ENCODE measurements at regions not wholly inside any gene's neighbourhood (a gene's known extent, or its start where the extent isn't known, plus 50 kb on each side); places are given as distances from the start of the nearest gene placed in this dataset.
"Not testable (repeated sequence)": the region's sequence is repeated elsewhere in the genome, so short reads cannot be mapped to it uniquely, and the experiment has no call there.

DNA sequence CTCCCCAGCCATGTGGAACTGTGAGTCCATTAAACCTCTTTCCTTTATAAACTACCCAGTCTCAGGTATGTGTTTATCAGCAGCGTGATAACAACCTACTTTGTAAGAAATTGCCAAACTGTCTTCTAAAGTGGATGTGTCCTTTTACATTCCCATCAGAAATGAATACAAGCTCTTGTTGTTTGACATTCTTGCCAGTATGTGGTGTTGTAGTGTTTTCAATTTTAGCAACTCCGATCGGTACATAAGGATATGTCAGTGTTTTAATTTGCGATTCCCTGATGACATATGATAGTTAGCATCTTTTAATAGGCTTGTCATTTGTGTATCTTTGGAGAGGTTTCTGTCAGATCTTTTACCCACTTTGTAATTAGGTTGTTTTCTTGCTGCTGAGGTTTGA, 1156.3 kb upstream of the CRIM1 start:
- 86% methylated on average over 4 of the region's 4 CpGs for WGBS

DNA sequence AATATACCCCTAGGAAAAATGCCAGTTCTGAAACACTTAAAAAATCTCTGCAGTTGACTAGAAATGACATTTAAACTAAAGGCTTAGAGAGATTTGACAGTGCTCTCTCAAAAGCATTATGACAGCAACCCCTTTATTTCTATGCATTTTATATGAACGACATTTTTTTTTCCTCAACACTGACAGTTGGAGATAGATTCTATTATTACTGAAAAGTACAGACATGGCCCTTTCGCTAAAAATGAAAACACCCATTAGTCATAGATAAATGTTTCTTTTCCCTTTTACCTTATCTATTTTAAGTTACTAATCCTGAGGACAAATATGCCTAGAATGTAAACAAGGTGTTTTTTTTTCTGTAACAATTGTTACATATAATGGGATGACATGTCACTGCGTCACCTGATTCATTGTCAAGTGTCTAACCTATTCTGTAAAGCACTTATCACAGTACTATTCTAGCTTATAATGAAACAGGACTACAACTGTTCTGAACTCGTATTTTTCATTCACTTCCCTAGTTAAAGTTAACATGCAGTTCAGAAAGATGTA, 1169.6 kb upstream of the CRIM1 start:
- WGBS, result 59% methylated on average over 4 of the region's 4 CpGs
- H3K4me3 ChIP-seq (ENCODE audit: low read depth in 1 of 3, low read length in 3 of 3), result no peak overlapping the region
- no peak overlapping the region for H3K27ac ChIP-seq (ENCODE audit: low read depth in 1 of 2, low read length in 2 of 2)
- no peak overlapping the region for H3K9ac ChIP-seq (ENCODE audit: low read depth in 1 of 2, low read length in 2 of 2)
- no peaks in the 10 kb centered on the region for H3K27me3 ChIP-seq (ENCODE audit: control insufficient read depth in 4 of 4, insufficient read depth in 4 of 4, low read length in 3 of 4)
- no peaks in the 10 kb centered on the region for H3K9me3 ChIP-seq (ENCODE audit: control insufficient read depth in 4 of 4, low read length in 3 of 4)
- no peaks in the 10 kb centered on the region for H3K4me1 ChIP-seq (ENCODE audit: control insufficient read depth in 4 of 4, insufficient read depth in 4 of 4, low read length in 3 of 4)
- TF ChIP-seq, protein P1, sequence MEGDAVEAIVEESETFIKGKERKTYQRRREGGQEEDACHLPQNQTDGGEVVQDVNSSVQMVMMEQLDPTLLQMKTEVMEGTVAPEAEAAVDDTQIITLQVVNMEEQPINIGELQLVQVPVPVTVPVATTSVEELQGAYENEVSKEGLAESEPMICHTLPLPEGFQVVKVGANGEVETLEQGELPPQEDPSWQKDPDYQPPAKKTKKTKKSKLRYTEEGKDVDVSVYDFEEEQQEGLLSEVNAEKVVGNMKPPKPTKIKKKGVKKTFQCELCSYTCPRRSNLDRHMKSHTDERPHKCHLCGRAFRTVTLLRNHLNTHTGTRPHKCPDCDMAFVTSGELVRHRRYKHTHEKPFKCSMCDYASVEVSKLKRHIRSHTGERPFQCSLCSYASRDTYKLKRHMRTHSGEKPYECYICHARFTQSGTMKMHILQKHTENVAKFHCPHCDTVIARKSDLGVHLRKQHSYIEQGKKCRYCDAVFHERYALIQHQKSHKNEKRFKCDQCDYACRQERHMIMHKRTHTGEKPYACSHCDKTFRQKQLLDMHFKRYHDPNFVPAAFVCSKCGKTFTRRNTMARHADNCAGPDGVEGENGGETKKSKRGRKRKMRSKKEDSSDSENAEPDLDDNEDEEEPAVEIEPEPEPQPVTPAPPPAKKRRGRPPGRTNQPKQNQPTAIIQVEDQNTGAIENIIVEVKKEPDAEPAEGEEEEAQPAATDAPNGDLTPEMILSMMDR (IDR thresholded peaks at IDR 0.05; ENCODE audit: low read depth, low read length, missing input control), result no peak
- TF ChIP-seq SP1 (IDR thresholded peaks at IDR 0.05), result no peak
- no peak for TF ChIP-seq YY1 (IDR thresholded peaks at IDR 0.05)
- no peak for TF ChIP-seq HNF4A (conservative IDR thresholded peaks at IDR 0.05)
- no peak for TF ChIP-seq FOXA1 (IDR thresholded peaks at IDR 0.05)
- DNase-seq (ENCODE audit: low spot score), result no peak
- H3K36me3 ChIP-seq (ENCODE audit: control insufficient read depth in 4 of 4, insufficient read depth in 3 of 4, low read depth in 1 of 4, low read length in 3 of 4), result no peaks in the 10 kb centered on the region

More for the DNA sequence above, 1156.3 kb upstream of the CRIM1 start:
- DNase-seq (ENCODE audit: low spot score), result no peak
- H3K9ac ChIP-seq (ENCODE audit: low read depth in 1 of 2, low read length in 2 of 2), result no peak overlapping the region
- TF ChIP-seq TAF1 (conservative IDR thresholded peaks at IDR 0.05), result no peak
- TF ChIP-seq SP1 (IDR thresholded peaks at IDR 0.05), result no peak
- no peak for TF ChIP-seq NR2F2 (IDR thresholded peaks at IDR 0.05)
- H3K4me3 ChIP-seq (ENCODE audit: low read depth in 1 of 3, low read length in 3 of 3), result no peak overlapping the region
- no peaks in the 10 kb centered on the region for H3K36me3 ChIP-seq (ENCODE audit: control insufficient read depth in 4 of 4, insufficient read depth in 3 of 4, low read depth in 1 of 4, low read length in 3 of 4)
- H3K27me3 ChIP-seq (ENCODE audit: control insufficient read depth in 4 of 4, insufficient read depth in 4 of 4, low read length in 3 of 4), result no peaks in the 10 kb centered on the region
- H3K9me3 ChIP-seq (ENCODE audit: control insufficient read depth in 4 of 4, low read length in 3 of 4), result no peaks in the 10 kb centered on the region
- no peaks in the 10 kb centered on the region for H3K4me1 ChIP-seq (ENCODE audit: control insufficient read depth in 4 of 4, insufficient read depth in 4 of 4, low read length in 3 of 4)
- no peak overlapping the region for H3K27ac ChIP-seq (ENCODE audit: low read depth in 1 of 2, low read length in 2 of 2)

DNA sequence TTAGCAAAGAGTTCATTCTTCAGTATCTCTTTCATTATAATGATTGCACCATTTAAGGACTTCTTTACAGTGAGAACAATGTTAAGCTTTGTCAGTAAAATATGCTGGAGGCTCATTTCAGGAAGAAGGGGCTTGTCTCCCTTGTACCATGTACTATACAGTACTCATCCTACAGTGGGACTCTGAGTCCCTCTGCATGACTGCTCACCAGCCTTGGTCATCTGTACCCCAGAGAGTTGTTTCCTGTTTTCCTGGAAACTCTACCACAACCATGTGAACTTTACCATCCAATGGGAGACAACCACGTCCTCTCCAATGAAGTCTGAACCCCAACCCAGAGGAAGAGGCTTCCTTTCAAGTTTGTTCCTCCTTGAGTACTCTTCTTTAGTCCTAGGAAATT, 1171.1 kb upstream of the CRIM1 start:
- 43% methylated on average over 1 of the region's 1 CpG for WGBS
- no peaks in the 10 kb centered on the region for H3K4me1 ChIP-seq (ENCODE audit: control insufficient read depth in 4 of 4, insufficient read depth in 4 of 4, low read length in 3 of 4)
- no peak overlapping the region for H3K27ac ChIP-seq (ENCODE audit: low read depth in 1 of 2, low read length in 2 of 2)
- TF ChIP-seq HNF4A (conservative IDR thresholded peaks at IDR 0.05), result no peak
- TF ChIP-seq EGR1 (IDR thresholded peaks at IDR 0.05; ENCODE audit: low read depth in 2 of 2), result no peak
- TF ChIP-seq NR2F2 (IDR thresholded peaks at IDR 0.05), result no peak
- no peak for TF ChIP-seq JUND (IDR thresholded peaks at IDR 0.05)
- TF ChIP-seq, protein P2, sequence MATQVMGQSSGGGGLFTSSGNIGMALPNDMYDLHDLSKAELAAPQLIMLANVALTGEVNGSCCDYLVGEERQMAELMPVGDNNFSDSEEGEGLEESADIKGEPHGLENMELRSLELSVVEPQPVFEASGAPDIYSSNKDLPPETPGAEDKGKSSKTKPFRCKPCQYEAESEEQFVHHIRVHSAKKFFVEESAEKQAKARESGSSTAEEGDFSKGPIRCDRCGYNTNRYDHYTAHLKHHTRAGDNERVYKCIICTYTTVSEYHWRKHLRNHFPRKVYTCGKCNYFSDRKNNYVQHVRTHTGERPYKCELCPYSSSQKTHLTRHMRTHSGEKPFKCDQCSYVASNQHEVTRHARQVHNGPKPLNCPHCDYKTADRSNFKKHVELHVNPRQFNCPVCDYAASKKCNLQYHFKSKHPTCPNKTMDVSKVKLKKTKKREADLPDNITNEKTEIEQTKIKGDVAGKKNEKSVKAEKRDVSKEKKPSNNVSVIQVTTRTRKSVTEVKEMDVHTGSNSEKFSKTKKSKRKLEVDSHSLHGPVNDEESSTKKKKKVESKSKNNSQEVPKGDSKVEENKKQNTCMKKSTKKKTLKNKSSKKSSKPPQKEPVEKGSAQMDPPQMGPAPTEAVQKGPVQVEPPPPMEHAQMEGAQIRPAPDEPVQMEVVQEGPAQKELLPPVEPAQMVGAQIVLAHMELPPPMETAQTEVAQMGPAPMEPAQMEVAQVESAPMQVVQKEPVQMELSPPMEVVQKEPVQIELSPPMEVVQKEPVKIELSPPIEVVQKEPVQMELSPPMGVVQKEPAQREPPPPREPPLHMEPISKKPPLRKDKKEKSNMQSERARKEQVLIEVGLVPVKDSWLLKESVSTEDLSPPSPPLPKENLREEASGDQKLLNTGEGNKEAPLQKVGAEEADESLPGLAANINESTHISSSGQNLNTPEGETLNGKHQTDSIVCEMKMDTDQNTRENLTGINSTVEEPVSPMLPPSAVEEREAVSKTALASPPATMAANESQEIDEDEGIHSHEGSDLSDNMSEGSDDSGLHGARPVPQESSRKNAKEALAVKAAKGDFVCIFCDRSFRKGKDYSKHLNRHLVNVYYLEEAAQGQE (IDR thresholded peaks at IDR 0.05), result no peak
- TF ChIP-seq FOXA2 (IDR thresholded peaks at IDR 0.05), result no peak
- no peaks in the 10 kb centered on the region for H3K36me3 ChIP-seq (ENCODE audit: control insufficient read depth in 4 of 4, insufficient read depth in 3 of 4, low read depth in 1 of 4, low read length in 3 of 4)
- H3K9me3 ChIP-seq (ENCODE audit: control insufficient read depth in 4 of 4, low read length in 3 of 4), result no peaks in the 10 kb centered on the region
- H3K9ac ChIP-seq (ENCODE audit: low read depth in 1 of 2, low read length in 2 of 2), result no peak overlapping the region
- H3K4me3 ChIP-seq (ENCODE audit: low read depth in 1 of 3, low read length in 3 of 3), result no peak overlapping the region
- DNase-seq (ENCODE audit: low spot score), result no peak
- H3K27me3 ChIP-seq (ENCODE audit: control insufficient read depth in 4 of 4, insufficient read depth in 4 of 4, low read length in 3 of 4), result no peaks in the 10 kb centered on the region

DNA sequence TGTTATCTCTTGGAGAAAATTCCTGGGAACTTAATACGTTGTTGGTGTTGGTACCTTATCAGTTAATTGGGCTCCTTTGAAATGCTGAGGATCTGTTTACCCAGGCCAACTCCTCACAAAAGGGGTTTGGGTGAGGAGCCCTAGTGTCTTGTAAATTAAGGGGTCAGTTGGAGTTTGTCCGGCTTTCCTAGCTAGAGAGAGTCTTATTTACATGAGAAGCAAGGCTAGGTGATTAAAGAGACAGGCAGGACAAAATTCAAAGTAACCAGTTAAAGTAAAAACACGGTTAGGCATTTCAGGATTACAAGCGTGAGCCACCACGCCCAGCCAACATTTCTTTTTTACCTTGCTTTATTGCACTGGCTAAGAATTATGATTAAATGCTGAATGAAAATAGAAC, 1178.9 kb upstream of the CRIM1 start:
- not testable (repeated sequence) for H3K27me3 ChIP-seq (ENCODE audit: control insufficient read depth in 4 of 4, insufficient read depth in 4 of 4, low read length in 3 of 4); H3K4me3 ChIP-seq (ENCODE audit: low read depth in 1 of 3, low read length in 3 of 3); H3K9ac ChIP-seq (ENCODE audit: low read depth in 1 of 2, low read length in 2 of 2); H3K36me3 ChIP-seq (ENCODE audit: control insufficient read depth in 4 of 4, insufficient read depth in 3 of 4, low read depth in 1 of 4, low read length in 3 of 4); DNase-seq (ENCODE audit: low spot score); H3K4me1 ChIP-seq (ENCODE audit: control insufficient read depth in 4 of 4, insufficient read depth in 4 of 4, low read length in 3 of 4); H3K9me3 ChIP-seq (ENCODE audit: control insufficient read depth in 4 of 4, low read length in 3 of 4); H3K27ac ChIP-seq (ENCODE audit: low read depth in 1 of 2, low read length in 2 of 2)
- WGBS, result 15% methylated on average over 5 of the region's 5 CpGs
